A673 (cell line): ENCODE measurements at regions not wholly inside any gene's neighbourhood (a gene's known extent, or its start where the extent isn't known, plus 50 kb on each side); places are given as distances from the start of the nearest gene placed in this dataset.

Experiments used
- BruUV-seq: library from RNA; stranded (reverse); fragments of 400-500 nt; replicated peaks from 2 replicates; lab custom pipeline; 2021; lab: Mats Ljungman, UMichigan
- CTCF ChIA-PET: fragments of 300-600 bp; sonication (Branson Sonifier 250); formaldehyde crosslinking; loops from one replicate; lab custom pipeline; 2022; ENCODE audit warnings: antibody characterized with exemption; lab: Charles Lee
- POLR2A ChIA-PET: fragments of 300-600 bp; sonication (Branson Sonifier 250); formaldehyde crosslinking; loops from one replicate; lab custom pipeline; 2022; ENCODE audit warnings: antibody characterized with exemption; ENCODE audit not compliant: low non-redundant PET; lab: Charles Lee
- DNase-seq: peaks from one replicate; pipeline ENCODE4 v3.0.0-alpha.2; 2015; ENCODE audit warnings: low spot score
- H3K27ac ChIP-seq: fragments of 200-600 bp; sonication (generic); 2 replicates; pipeline ENCODE4 v1.5.1; 2016; ENCODE audit warnings: mixed run types, low read depth, mild to moderate bottlenecking, mixed read lengths, antibody characterized with exemption, low read length; ENCODE audit not compliant: poor library complexity, severe bottlenecking
- H3K27me3 ChIP-seq: fragments of 200-600 bp; sonication (generic); replicated peaks from 2 replicates; pipeline ENCODE4 v1.6.1; 2017; ENCODE audit warnings: mixed run types, low read depth, mild to moderate bottlenecking, mixed read lengths, antibody characterized with exemption, low read length; ENCODE audit not compliant: insufficient read depth, poor library complexity
- H3K36me3 ChIP-seq: fragments of 200-600 bp; sonication (generic); 2 replicates; pipeline ENCODE4 v1.6.1; 2016; ENCODE audit warnings: mixed run types, mild to moderate bottlenecking, mixed read lengths, antibody characterized with exemption, low read length; ENCODE audit not compliant: insufficient read depth, poor library complexity, severe bottlenecking
- H3K4me1 ChIP-seq: fragments of 200-600 bp; sonication (generic); 2 replicates; pipeline ENCODE4 v1.6.1; 2017; ENCODE audit warnings: mixed run types, mild to moderate bottlenecking, mixed read lengths, antibody characterized with exemption, low read length; ENCODE audit not compliant: insufficient read depth, poor library complexity, severe bottlenecking
- H3K4me3 ChIP-seq: fragments of 200-600 bp; sonication (generic); 2 replicates; pipeline ENCODE4 v1.5.1; 2016; ENCODE audit warnings: low read depth, mixed run types, mild to moderate bottlenecking, mixed read lengths, low read length; ENCODE audit not compliant: poor library complexity, severe bottlenecking
- H3K9me3 ChIP-seq: fragments of 200-600 bp; sonication (generic); 2 replicates; pipeline ENCODE4 v1.6.1; 2016; ENCODE audit warnings: mixed run types, low read depth, mild to moderate bottlenecking, mixed read lengths, antibody characterized with exemption, low read length; ENCODE audit not compliant: poor library complexity, severe bottlenecking
- EZH2 ChIP-seq: fragments of 200-600 bp; sonication (generic); IDR thresholded peaks from 2 replicates; pipeline ENCODE4 v1.6.1; 2017; ENCODE audit warnings: borderline replicate concordance, low read depth, mild to moderate bottlenecking, mixed read lengths, antibody characterized with exemption, low read length; ENCODE audit not compliant: poor library complexity, severe bottlenecking
- intact Hi-C: fragments of 100-400 bp; cut with micrococcal nuclease; formaldehyde crosslinking; loops from one replicate; pipeline ENCODE4 v1.10.0; 2022; ENCODE audit not compliant: unreplicated experiment
- TF ChIP-seq, protein P1 (sequence below): fragments of 300-800, 200-600 bp; sonication (generic); conservative IDR thresholded peaks from 2 replicates; pipeline ENCODE4 v1.5.1; 2017; ENCODE audit warnings: low read depth, mild to moderate bottlenecking, antibody characterized with exemption, low read length, moderate library complexity, mixed read lengths

DNA sequence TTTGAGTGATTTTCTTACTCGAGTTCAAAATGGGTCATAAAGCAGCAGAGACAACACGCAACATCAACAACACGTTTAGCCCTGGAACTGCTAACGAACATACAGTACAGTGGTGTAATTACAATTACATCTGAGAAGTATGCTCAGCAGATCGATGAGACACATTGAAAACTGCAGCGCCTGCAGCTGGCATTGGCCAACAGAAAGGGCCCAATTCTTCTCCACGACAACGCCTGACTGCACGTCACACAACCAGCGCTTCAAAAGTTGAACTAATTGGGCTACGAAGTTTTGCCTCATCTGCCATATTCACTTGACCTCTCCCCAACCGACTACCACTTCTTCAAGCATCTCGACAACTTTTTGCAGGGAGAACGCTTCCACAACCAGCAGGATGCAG lies 145.6 kb downstream of the SCARB1 start:
- no peak for DNase-seq
- CTCF ChIA-PET, result no interaction called here
- Histone ChIP-seq H3K9me3 (no peaks in the 10 kb centered on the region), H3K36me3 (no peaks in the 10 kb centered on the region), H3K27me3 (no peaks in the 10 kb centered on the region), H3K27ac (no peak overlapping the region), H3K4me1 (peaks cover 53% of the 10 kb centered on the region), H3K4me3 (no peak overlapping the region)
- BruUV-seq, result no TSS peak
- intact Hi-C loops, result no loop called here
- TF ChIP-seq EZH2, result no peak
- TF ChIP-seq, protein P1, sequence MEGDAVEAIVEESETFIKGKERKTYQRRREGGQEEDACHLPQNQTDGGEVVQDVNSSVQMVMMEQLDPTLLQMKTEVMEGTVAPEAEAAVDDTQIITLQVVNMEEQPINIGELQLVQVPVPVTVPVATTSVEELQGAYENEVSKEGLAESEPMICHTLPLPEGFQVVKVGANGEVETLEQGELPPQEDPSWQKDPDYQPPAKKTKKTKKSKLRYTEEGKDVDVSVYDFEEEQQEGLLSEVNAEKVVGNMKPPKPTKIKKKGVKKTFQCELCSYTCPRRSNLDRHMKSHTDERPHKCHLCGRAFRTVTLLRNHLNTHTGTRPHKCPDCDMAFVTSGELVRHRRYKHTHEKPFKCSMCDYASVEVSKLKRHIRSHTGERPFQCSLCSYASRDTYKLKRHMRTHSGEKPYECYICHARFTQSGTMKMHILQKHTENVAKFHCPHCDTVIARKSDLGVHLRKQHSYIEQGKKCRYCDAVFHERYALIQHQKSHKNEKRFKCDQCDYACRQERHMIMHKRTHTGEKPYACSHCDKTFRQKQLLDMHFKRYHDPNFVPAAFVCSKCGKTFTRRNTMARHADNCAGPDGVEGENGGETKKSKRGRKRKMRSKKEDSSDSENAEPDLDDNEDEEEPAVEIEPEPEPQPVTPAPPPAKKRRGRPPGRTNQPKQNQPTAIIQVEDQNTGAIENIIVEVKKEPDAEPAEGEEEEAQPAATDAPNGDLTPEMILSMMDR, result no peak
- POLR2A ChIA-PET, result no interaction called here

- ChIA-PET CTCF (no interaction called here), POLR2A (no interaction called here)
- Histone ChIP-seq H3K4me1 (peaks cover 53% of the 10 kb centered on the region), H3K4me3 (no peak overlapping the region), H3K9me3 (no peaks in the 10 kb centered on the region), H3K27me3 (no peaks in the 10 kb centered on the region), H3K27ac (no peak overlapping the region), H3K36me3 (no peaks in the 10 kb centered on the region)
- intact Hi-C loops, result no loop called here
- TF ChIP-seq, protein P1, result no peak
- TF ChIP-seq EZH2, result no peak
- no TSS peak for BruUV-seq
- no peak for DNase-seq
These were observed 146.3 kb downstream of the SCARB1 start for GRCh38 chr12:124717318-124717717.

- no TSS peak for BruUV-seq
- peaks cover 46% of the 10 kb centered on the region for H3K4me1 ChIP-seq
- intact Hi-C loops, result no loop called here
- H3K36me3 ChIP-seq, result no peaks in the 10 kb centered on the region
- CTCF ChIA-PET, result no interaction called here
- peak overlapping the region; percentile 73 for H3K27ac ChIP-seq
- no peak for DNase-seq
- POLR2A ChIA-PET, result no interaction called here
- H3K27me3 ChIP-seq, result no peaks in the 10 kb centered on the region
- no peaks in the 10 kb centered on the region for H3K9me3 ChIP-seq
- H3K4me3 ChIP-seq, result no peak overlapping the region
- TF ChIP-seq, protein P1, result no peak
- TF ChIP-seq EZH2, result no peak
These were observed 147.2 kb downstream of the SCARB1 start for GRCh38 chr12:124716208-124717130.
